Endodermal cell (in vitro differentiated cells): ENCODE measurements at regions not wholly inside any gene's neighbourhood (a gene's known extent, or its start where the extent isn't known, plus 50 kb on each side); places are given as distances from the start of the nearest gene placed in this dataset.

ENCODE experiments used
- DNase-seq: peaks from one replicate; pipeline ENCODE4 v3.0.0-alpha.2; 2017
- H3K27ac ChIP-seq: 2 replicates; pipeline ENCODE4 v1.5.1; 2013; ENCODE audit warnings: mild to moderate bottlenecking, low read depth, low read length, moderate library complexity
- H3K27me3 ChIP-seq: 2 replicates; pipeline ENCODE4 v1.6.1; 2013; ENCODE audit warnings: mild to moderate bottlenecking, low read length, moderate library complexity; ENCODE audit not compliant: insufficient read depth, control insufficient read depth, poor library complexity, severe bottlenecking
- H3K36me3 ChIP-seq: 2 replicates; pipeline ENCODE4 v1.7.0; 2013; ENCODE audit warnings: mild to moderate bottlenecking, low read length, moderate library complexity; ENCODE audit not compliant: control insufficient read depth, insufficient read depth
- H3K4me1 ChIP-seq: one replicate; pipeline ENCODE4 v1.7.0; 2013; ENCODE audit warnings: low read length; ENCODE audit not compliant: control insufficient read depth, insufficient read depth
- H3K4me3 ChIP-seq: 2 replicates; pipeline ENCODE4 v1.5.1; 2013; ENCODE audit warnings: mild to moderate bottlenecking, low read length, moderate library complexity
- H3K9ac ChIP-seq: 2 replicates; pipeline ENCODE4 v1.6.1; 2013; ENCODE audit warnings: mild to moderate bottlenecking, low read length, moderate library complexity; ENCODE audit not compliant: poor library complexity, severe bottlenecking; ENCODE audit errors: extremely low read depth
- H3K9me3 ChIP-seq: 2 replicates; pipeline ENCODE4 v1.6.1; 2013; ENCODE audit warnings: mild to moderate bottlenecking, low read length, moderate library complexity; ENCODE audit not compliant: control insufficient read depth
- H3K27ac Mint-ChIP-seq: 2 replicates; pipeline ENCODE4 v1.8.0; 2020; ENCODE audit warnings: mixed read lengths
- H3K27me3 Mint-ChIP-seq: 2 replicates; pipeline ENCODE4 v1.8.0; 2021; ENCODE audit warnings: mild to moderate bottlenecking, mixed read lengths; ENCODE audit not compliant: insufficient read depth
- H3K36me3 Mint-ChIP-seq: 2 replicates; pipeline ENCODE4 v1.8.0; 2020; ENCODE audit warnings: low read depth, mixed read lengths
- H3K4me1 Mint-ChIP-seq: 2 replicates; pipeline ENCODE4 v1.8.0; 2020; ENCODE audit warnings: mixed read lengths
- H3K4me3 Mint-ChIP-seq: 2 replicates; pipeline ENCODE4 v1.8.0; 2020; ENCODE audit warnings: mild to moderate bottlenecking, moderate library complexity, mixed read lengths
- H3K9me3 Mint-ChIP-seq: 2 replicates; pipeline ENCODE4 v1.8.0; 2020; ENCODE audit warnings: mild to moderate bottlenecking, mixed read lengths
- CTCF ChIP-seq: fragments of 200-600 bp; sonication (generic); conservative IDR thresholded peaks from 2 replicates; pipeline ENCODE4 v1.5.0; 2021; ENCODE audit warnings: antibody characterized with exemption, mild to moderate bottlenecking
- WGBS, 2 experiments: methylation state at CpG; one replicate each; pipeline versions ENCODE4 v1.1.5 to v1.1.7; 2013; ENCODE audit warnings: missing lambda C conversion rate in 2 of 2, mixed read lengths in 1 of 2; ENCODE audit not compliant: insufficient coverage in 1 of 2, insufficient read length in 1 of 2; 5-methylcytosine and 5-hydroxymethylcytosine counted together

DNA sequence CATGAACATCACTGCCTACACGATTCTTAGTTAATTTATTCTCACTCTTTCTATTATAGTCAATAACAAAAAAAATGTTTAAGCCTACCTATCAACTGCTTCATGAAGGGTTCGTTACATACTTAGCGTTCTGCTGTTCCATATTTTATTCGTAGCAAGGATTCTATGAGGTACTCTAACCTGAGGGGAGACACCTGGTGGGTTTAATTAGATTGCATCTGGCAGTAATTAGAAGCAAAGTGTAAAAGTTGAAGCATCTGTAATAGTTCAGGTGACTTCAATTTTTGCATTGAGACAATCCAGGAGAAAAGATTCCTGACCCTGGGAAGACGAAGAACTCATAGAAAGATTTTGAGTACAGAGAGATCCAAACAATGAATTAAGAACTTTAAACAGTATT, 1655.8 kb upstream of the TENM3 start:
- no peaks in the 10 kb centered on the region for H3K36me3 ChIP-seq
- Mint-ChIP-seq H3K4me1 (peaks cover 6% of the 10 kb centered on the region), H3K27ac (no peak overlapping the region), H3K36me3 (no peaks in the 10 kb centered on the region), H3K4me3 (no peak overlapping the region), H3K9me3 (no peaks in the 10 kb centered on the region), H3K27me3 (no peaks in the 10 kb centered on the region)
- DNase-seq = no peak
- 79 to 92% methylated on average over 2 to 5 of the region's 5 CpGs for WGBS, 2 experiments
- H3K27me3 ChIP-seq = no peaks in the 10 kb centered on the region
- peak; percentile 72 for TF ChIP-seq CTCF
- H3K27ac ChIP-seq = no peak overlapping the region
- H3K9ac ChIP-seq = no peak overlapping the region
- no peak overlapping the region for H3K4me3 ChIP-seq
- no peaks in the 10 kb centered on the region for H3K9me3 ChIP-seq
- peaks cover 6% of the 10 kb centered on the region for H3K4me1 ChIP-seq

DNA sequence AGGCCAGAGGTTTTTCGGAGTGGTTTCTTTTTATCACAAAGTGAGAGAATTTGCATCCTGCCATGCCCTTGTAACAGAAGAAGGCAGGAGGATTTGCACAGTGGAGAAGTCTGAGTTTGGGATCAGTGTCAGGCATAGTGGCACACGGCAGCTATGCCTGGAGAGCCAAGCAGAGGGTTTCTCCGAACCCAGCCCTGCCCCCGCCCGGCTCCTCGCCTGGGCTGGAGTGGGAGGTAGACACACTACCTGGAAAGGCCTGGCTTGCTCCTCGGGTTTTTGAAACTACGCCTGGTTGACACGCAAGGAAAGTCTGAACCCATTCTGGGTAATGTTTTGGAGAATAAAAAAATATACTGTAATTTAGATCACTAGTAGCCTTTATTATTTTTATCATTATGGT, 1653.6 kb upstream of the TENM3 start:
- H3K9me3 Mint-ChIP-seq = no peaks in the 10 kb centered on the region
- H3K27ac ChIP-seq = no peak overlapping the region
- H3K4me3 ChIP-seq = no peak overlapping the region
- no peaks in the 10 kb centered on the region for H3K27me3 ChIP-seq
- TF ChIP-seq CTCF = no peak
- no peaks in the 10 kb centered on the region for H3K9me3 ChIP-seq
- no peak overlapping the region for H3K4me3 Mint-ChIP-seq
- no peak for DNase-seq
- peaks cover 6% of the 10 kb centered on the region for H3K4me1 ChIP-seq
- H3K27ac Mint-ChIP-seq = no peak overlapping the region
- H3K36me3 ChIP-seq = no peaks in the 10 kb centered on the region
- H3K36me3 Mint-ChIP-seq = no peaks in the 10 kb centered on the region
- no peaks in the 10 kb centered on the region for H3K27me3 Mint-ChIP-seq
- no peak overlapping the region for H3K9ac ChIP-seq
- 95 to 100% methylated on average over 1 to 9 of the region's 9 CpGs for WGBS, 2 experiments
- peaks cover 6% of the 10 kb centered on the region for H3K4me1 Mint-ChIP-seq

- TF ChIP-seq CTCF = no peak
- Mint-ChIP-seq H3K4me1 (no peaks in the 10 kb centered on the region), H3K27me3 (no peaks in the 10 kb centered on the region), H3K27ac (no peak overlapping the region), H3K36me3 (no peaks in the 10 kb centered on the region), H3K4me3 (no peak overlapping the region), H3K9me3 (no peaks in the 10 kb centered on the region)
- Histone ChIP-seq H3K36me3 (no peaks in the 10 kb centered on the region), H3K4me1 (peaks cover 5% of the 10 kb centered on the region), H3K9ac (no peak overlapping the region), H3K9me3 (no peaks in the 10 kb centered on the region), H3K27me3 (no peaks in the 10 kb centered on the region), H3K4me3 (no peak overlapping the region), H3K27ac (no peak overlapping the region)
- 93 to 100% methylated on average over 2 to 3 of the region's 3 CpGs for WGBS, 2 experiments
- no peak for DNase-seq
Measured at GRCh38 chr4:180596888-180597483, 1646.2 kb upstream of the TENM3 start.
